WI38 (cell line): ENCODE measurements at regions not wholly inside any gene's neighbourhood (a gene's known extent, or its start where the extent isn't known, plus 50 kb on each side); places are given as distances from the start of the nearest gene placed in this dataset.

ENCODE experiments used
- H3K4me3 ChIP-seq: 2 replicates; pipeline ENCODE4 v1.5.1; 2011; ENCODE audit warnings: low read depth, mild to moderate bottlenecking, control low read depth, low read length
- CTCF ChIP-seq: IDR thresholded peaks from 2 replicates; pipeline ENCODE4 v1.5.1; 2012; ENCODE audit warnings: low read depth, mild to moderate bottlenecking, control low read depth, low read length

- no peak for TF ChIP-seq CTCF
- H3K4me3 ChIP-seq, result peak overlapping the region; percentile 28
These were observed 129.6 kb upstream of the CNTLN start for GRCh38 chr9:17005056-17005823.

- TF ChIP-seq CTCF, result no peak
- no peak overlapping the region for H3K4me3 ChIP-seq
These were observed 130.3 kb upstream of the CNTLN start for GRCh38 chr9:17004500-17004899.

GRCh38 chr9:17003576-17004240 lies 131.1 kb upstream of the CNTLN start:
- no peak for TF ChIP-seq CTCF
- no peak overlapping the region for H3K4me3 ChIP-seq

- no peak for TF ChIP-seq CTCF
- no peak overlapping the region for H3K4me3 ChIP-seq
These were observed 126.5 kb upstream of the BNC2 start for GRCh38 chr9:16996901-16997491.

GRCh38 chr9:16992138-16992537 lies 121.7 kb upstream of the BNC2 start:
- TF ChIP-seq CTCF, result no peak
- H3K4me3 ChIP-seq, result no peak overlapping the region

GRCh38 chr9:16987026-16987425 lies 116.6 kb upstream of the BNC2 start:
- no peak overlapping the region for H3K4me3 ChIP-seq
- no peak for TF ChIP-seq CTCF

- no peak overlapping the region; the same call in 1 of the 2 replicates for H3K4me3 ChIP-seq
- no peak for TF ChIP-seq CTCF
These were observed 116.1 kb upstream of the BNC2 start for GRCh38 chr9:16986556-16986955.
